ENCODE measurements at regions not wholly inside any gene's neighbourhood (a gene's known extent, or its start where the extent isn't known, plus 50 kb on each side); places are given as distances from the start of the nearest gene placed in this dataset.

DNA sequence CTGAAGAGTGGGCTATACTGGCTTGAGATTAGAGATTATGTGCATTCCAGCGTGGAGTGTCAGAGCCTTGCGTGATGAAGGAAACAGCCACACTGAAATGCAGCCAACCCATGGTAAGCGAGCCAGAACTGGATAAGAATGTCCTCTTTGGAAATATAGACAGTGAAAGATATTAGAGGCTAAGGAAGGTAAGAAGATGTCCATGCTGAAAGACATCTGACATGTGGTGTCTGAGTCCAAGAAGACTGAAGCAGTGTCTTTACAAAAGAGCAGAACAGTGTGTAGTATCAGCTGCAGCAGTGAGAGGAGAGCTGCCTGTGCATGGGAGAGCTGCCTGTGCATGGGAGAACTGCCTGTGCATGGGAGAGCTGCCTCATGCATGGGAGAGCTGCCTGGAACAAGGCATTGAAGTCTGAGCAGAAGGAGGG is 672.2 kb downstream of the DIPK2A start:
- no peaks in the 10 kb centered on the region for H3K27me3 ChIP-seq (ENCODE audit: control insufficient read depth, insufficient read depth, low read length)
- H3K4me1 ChIP-seq (ENCODE audit: control insufficient read depth, insufficient read depth, low read length) = no peaks in the 10 kb centered on the region
- H3K9me3 ChIP-seq (replicated peaks; ENCODE audit: control insufficient read depth, low read depth, low read length) = no peaks in the 10 kb centered on the region
- no peak overlapping the region for H3K27ac ChIP-seq (ENCODE audit: low read length)
- H3K4me3 ChIP-seq (ENCODE audit: low read length) = no peak overlapping the region
- H3K36me3 ChIP-seq (ENCODE audit: control insufficient read depth, insufficient read depth, low read length) = no peaks in the 10 kb centered on the region
- 40% methylated on average over 3 of the region's 3 CpGs for WGBS (ENCODE audit: insufficient coverage)
- peak; percentile 43 for DNase-seq

DNA sequence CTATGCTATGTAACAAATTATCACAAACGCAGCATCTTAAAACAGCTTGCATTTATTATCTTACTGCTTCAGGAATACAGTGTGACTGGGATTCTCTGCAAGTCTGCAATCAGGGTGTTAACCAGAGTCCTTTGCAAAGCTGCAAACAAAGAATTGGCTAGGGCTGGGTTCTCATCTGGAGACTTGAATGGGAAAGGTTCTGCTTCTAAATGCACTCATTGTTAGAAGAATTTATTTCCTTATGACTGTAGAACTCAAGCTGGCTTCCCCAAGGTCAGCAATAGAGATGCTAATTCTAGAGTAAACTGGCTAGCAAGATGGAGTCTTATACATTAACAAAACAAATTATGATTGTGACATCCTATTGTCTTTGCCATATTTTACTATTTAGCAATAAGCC is 673.7 kb downstream of the DIPK2A start:
- Histone ChIP-seq H3K9me3 (replicated peaks; ENCODE audit: control insufficient read depth, low read depth, low read length) (no peaks in the 10 kb centered on the region), H3K4me3 (ENCODE audit: low read length) (no peak overlapping the region), H3K27ac (ENCODE audit: low read length) (no peak overlapping the region), H3K4me1 (ENCODE audit: control insufficient read depth, insufficient read depth, low read length) (no peaks in the 10 kb centered on the region), H3K27me3 (ENCODE audit: control insufficient read depth, insufficient read depth, low read length) (no peaks in the 10 kb centered on the region), H3K36me3 (ENCODE audit: control insufficient read depth, insufficient read depth, low read length) (no peaks in the 10 kb centered on the region)
- DNase-seq = no peak
- WGBS (ENCODE audit: insufficient coverage) = no CpG with 5 or more reads among the region's 1 CpG

DNA sequence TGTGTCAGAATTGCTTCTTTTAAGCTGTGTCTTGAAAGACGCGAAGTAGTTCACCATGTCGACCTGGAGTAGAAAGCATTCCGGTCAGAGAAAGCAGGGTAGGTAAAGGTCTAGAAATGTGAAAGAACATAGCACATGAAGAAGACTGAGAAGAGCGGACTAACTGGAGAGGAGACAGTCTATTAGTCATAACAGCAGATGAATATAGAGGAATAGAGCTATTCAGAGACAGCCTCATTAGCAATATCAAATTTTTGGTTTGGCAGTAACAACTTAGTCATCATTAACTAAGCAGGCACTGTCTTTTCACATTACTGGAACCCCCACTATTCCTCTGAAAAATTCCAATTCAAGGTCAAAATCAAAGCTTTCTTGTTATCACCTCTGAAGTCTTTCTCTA is 678.8 kb downstream of the DIPK2A start:
- no peaks in the 10 kb centered on the region for H3K4me1 ChIP-seq (ENCODE audit: control insufficient read depth, insufficient read depth, low read length)
- no peaks in the 10 kb centered on the region for H3K36me3 ChIP-seq (ENCODE audit: control insufficient read depth, insufficient read depth, low read length)
- no peak for DNase-seq
- H3K9me3 ChIP-seq (replicated peaks; ENCODE audit: control insufficient read depth, low read depth, low read length) = no peaks in the 10 kb centered on the region
- WGBS (ENCODE audit: insufficient coverage) = 100% methylated on average over 3 of the region's 5 CpGs
- no peak overlapping the region for H3K4me3 ChIP-seq (ENCODE audit: low read length)
- no peaks in the 10 kb centered on the region for H3K27me3 ChIP-seq (ENCODE audit: control insufficient read depth, insufficient read depth, low read length)
- H3K27ac ChIP-seq (ENCODE audit: low read length) = no peak overlapping the region

DNA sequence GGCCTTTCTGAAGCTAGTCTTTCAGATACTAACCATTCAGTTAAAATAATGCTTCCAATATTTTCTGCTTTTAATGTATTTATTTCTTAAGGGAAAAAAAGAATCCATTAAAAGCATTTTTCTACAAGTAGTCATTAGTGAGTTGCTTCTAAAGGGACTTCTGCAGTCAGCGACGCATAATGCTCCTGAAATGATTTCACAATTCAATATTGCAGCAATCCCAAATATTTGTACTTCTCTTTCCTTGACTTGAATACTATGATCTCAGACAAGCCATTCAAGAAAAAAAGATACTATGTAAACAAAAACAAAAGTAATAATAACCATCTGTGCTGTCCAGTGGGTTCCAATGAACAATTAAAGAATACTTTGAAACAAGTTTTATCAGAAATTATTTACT is 681.0 kb downstream of the DIPK2A start:
- Histone ChIP-seq H3K4me3 (ENCODE audit: low read length) (no peak overlapping the region), H3K27ac (ENCODE audit: low read length) (no peak overlapping the region), H3K27me3 (ENCODE audit: control insufficient read depth, insufficient read depth, low read length) (no peaks in the 10 kb centered on the region), H3K4me1 (ENCODE audit: control insufficient read depth, insufficient read depth, low read length) (no peaks in the 10 kb centered on the region), H3K9me3 (replicated peaks; ENCODE audit: control insufficient read depth, low read depth, low read length) (no peaks in the 10 kb centered on the region), H3K36me3 (ENCODE audit: control insufficient read depth, insufficient read depth, low read length) (no peaks in the 10 kb centered on the region)
- peak; percentile 10 for DNase-seq
- no CpG with 5 or more reads among the region's 2 CpGs for WGBS (ENCODE audit: insufficient coverage)

DNA sequence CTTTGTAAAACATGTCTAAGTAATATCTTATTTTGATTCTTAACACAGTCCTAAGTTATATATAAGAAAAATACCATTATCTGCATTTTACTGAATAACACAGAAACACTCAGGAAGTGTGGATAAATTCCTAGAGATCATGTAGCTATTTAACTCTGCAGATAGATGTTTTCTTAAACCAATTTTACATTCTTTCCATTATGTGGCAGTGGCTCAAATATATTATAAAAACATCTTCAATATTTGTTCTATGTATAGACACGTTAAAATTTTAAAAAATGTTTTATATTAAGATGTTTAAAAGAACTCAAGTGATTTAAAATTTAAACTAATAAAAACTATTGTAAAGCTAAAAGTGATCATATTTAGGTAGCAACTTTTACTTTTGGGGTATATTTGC is 683.8 kb downstream of the DIPK2A start:
- WGBS (ENCODE audit: insufficient coverage) = no CpG with 5 or more reads among the region's 1 CpG
- DNase-seq = no peak
- Histone ChIP-seq H3K4me3 (ENCODE audit: low read length) (no peak overlapping the region), H3K27me3 (ENCODE audit: control insufficient read depth, insufficient read depth, low read length) (no peaks in the 10 kb centered on the region), H3K27ac (ENCODE audit: low read length) (no peak overlapping the region), H3K4me1 (ENCODE audit: control insufficient read depth, insufficient read depth, low read length) (no peaks in the 10 kb centered on the region), H3K36me3 (ENCODE audit: control insufficient read depth, insufficient read depth, low read length) (no peaks in the 10 kb centered on the region), H3K9me3 (replicated peaks; ENCODE audit: control insufficient read depth, low read depth, low read length) (no peaks in the 10 kb centered on the region)

DNA sequence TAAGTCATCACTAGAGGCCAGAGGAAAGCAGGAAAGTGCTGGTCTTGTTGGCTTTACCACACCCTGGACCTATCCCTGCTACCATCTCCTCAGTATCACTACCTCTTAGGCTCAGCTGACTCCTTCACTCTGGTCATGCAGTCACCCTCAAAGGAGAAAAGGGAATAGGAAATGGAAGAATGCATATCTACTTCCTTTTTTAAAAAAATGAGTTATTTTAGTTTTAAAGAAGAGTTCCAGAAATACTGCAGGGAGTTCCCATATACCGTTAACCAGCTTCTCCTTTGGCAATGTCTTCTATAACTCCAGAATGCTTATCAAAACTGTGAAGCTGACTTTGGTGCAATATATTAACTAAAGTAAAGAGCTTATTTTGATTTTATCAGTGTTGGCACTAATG is 688.6 kb downstream of the DIPK2A start:
- no CpG with 5 or more reads among the region's 1 CpG for WGBS (ENCODE audit: insufficient coverage)
- DNase-seq = peak; percentile 54

DNA sequence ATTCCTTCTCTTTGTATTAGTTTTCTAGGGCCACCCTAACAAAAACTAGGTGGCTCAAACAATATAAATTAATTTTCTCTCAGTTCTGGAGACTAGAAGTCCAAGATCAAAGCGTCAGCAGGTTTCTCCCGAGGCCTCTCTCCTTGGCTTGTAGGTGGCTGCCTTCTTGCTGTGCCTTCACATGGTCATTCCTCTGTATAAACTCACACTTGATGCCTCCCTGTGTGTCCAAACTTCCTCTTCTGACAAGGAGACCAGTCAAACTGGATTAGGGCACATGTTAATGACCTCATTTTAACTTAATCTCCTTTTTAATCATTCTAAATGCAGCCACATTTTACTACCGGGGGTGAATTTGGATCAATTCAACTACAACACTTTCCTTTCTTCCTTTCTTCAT is 691.1 kb downstream of the DIPK2A start:
- Histone ChIP-seq H3K27ac (ENCODE audit: low read length) (no peak overlapping the region), H3K4me3 (ENCODE audit: low read length) (no peak overlapping the region), H3K4me1 (ENCODE audit: control insufficient read depth, insufficient read depth, low read length) (no peaks in the 10 kb centered on the region), H3K27me3 (ENCODE audit: control insufficient read depth, insufficient read depth, low read length) (no peaks in the 10 kb centered on the region), H3K9me3 (replicated peaks; ENCODE audit: control insufficient read depth, low read depth, low read length) (peaks cover 4% of the 10 kb centered on the region), H3K36me3 (ENCODE audit: control insufficient read depth, insufficient read depth, low read length) (no peaks in the 10 kb centered on the region)
- DNase-seq = no peak
- 87% methylated on average over 2 of the region's 3 CpGs for WGBS (ENCODE audit: insufficient coverage)

More for the DNA sequence above, 688.6 kb downstream of the DIPK2A start:
- Histone ChIP-seq H3K27ac (ENCODE audit: low read length) (no peak overlapping the region), H3K9me3 (replicated peaks; ENCODE audit: control insufficient read depth, low read depth, low read length) (no peaks in the 10 kb centered on the region), H3K27me3 (ENCODE audit: control insufficient read depth, insufficient read depth, low read length) (no peaks in the 10 kb centered on the region), H3K4me3 (ENCODE audit: low read length) (no peak overlapping the region), H3K4me1 (ENCODE audit: control insufficient read depth, insufficient read depth, low read length) (no peaks in the 10 kb centered on the region), H3K36me3 (ENCODE audit: control insufficient read depth, insufficient read depth, low read length) (no peaks in the 10 kb centered on the region)

DNA sequence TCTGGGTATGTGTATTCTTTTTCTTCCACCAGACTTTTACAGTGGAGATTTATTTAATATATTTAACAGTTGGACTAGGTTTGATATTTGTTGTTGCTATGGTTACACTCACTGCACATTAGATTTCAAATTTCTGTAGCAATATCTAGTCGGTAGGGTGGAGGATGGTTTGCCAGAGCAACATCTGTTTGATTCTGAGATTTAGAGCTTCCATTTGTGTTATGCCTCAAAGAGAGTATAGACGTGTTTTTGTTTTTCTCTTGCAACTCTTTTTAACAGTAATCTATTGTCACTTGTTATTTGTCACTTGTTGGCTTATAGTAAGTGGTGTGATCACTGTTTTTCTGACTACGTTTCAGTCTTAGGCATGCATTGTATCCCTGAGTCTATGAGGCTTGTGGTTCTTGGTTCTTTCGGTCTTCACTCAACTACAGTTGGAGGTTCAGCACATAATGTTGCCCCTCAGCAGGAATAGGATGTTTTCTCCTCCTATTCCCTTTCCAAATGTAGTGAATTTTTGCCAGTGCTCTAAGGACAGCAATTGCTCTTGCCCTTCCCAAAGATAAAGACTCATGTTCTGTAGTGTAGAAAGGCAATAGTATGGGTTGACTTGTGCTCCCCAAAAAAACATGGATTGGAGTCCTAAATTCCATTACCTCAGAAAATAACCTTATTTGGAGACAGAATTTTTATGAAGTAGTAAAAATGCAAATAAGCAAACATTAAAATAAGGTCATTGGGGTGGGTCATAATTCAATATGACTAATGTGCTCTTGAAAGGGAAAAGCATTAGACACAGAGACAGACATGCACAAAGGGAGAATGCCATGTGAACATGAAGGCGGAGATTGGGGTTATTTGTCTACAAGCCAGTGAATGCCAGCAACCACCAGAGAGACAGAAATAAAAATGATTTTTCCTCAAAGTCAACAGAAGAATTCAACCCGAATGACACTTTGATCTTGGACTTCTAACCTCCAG is 692.1 kb downstream of the DIPK2A start:
- peak; percentile 48 for DNase-seq
- H3K27me3 ChIP-seq (ENCODE audit: control insufficient read depth, insufficient read depth, low read length) = no peaks in the 10 kb centered on the region

DNA sequence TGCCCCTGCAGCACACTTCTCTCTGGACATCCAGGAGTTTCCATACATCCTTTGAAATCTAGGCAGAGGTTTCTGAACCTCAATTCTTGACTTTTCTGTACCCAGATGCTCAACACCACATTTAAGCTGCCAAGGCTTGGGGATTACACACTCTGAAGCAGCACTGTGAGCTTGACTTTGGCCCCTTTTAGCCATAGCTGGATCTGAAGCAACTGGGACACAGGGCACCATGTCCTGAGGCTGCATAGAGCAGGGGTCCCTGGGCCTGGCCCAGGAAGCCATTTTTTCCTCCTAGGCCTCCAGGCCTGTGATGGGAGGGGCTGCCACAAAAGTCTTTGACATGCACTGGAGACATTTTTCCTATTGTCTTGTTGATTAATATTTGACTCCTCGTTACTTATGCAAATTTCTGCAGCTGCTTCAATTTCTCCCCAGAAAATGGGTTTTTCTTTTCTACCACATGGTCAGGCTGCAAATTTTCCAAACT is 694.0 kb downstream of the DIPK2A start:
- H3K9me3 ChIP-seq (replicated peaks; ENCODE audit: control insufficient read depth, low read depth, low read length) = peaks cover 4% of the 10 kb centered on the region
- H3K4me3 ChIP-seq (ENCODE audit: low read length) = no peak overlapping the region
- no peaks in the 10 kb centered on the region for H3K27me3 ChIP-seq (ENCODE audit: control insufficient read depth, insufficient read depth, low read length)
- no peak for DNase-seq
- H3K36me3 ChIP-seq (ENCODE audit: control insufficient read depth, insufficient read depth, low read length) = no peaks in the 10 kb centered on the region
- no peak overlapping the region for H3K27ac ChIP-seq (ENCODE audit: low read length)
- H3K4me1 ChIP-seq (ENCODE audit: control insufficient read depth, insufficient read depth, low read length) = no peaks in the 10 kb centered on the region
- 80% methylated on average over 1 of the region's 1 CpG for WGBS (ENCODE audit: insufficient coverage)

More for the DNA sequence above, 692.1 kb downstream of the DIPK2A start:
- Histone ChIP-seq H3K4me3 (ENCODE audit: low read length) (no peak overlapping the region), H3K9me3 (replicated peaks; ENCODE audit: control insufficient read depth, low read depth, low read length) (peaks cover 4% of the 10 kb centered on the region), H3K4me1 (ENCODE audit: control insufficient read depth, insufficient read depth, low read length) (no peaks in the 10 kb centered on the region), H3K27ac (ENCODE audit: low read length) (no peak overlapping the region), H3K36me3 (ENCODE audit: control insufficient read depth, insufficient read depth, low read length) (no peaks in the 10 kb centered on the region)
- no CpG with 5 or more reads among the region's 6 CpGs for WGBS (ENCODE audit: insufficient coverage)

DNA sequence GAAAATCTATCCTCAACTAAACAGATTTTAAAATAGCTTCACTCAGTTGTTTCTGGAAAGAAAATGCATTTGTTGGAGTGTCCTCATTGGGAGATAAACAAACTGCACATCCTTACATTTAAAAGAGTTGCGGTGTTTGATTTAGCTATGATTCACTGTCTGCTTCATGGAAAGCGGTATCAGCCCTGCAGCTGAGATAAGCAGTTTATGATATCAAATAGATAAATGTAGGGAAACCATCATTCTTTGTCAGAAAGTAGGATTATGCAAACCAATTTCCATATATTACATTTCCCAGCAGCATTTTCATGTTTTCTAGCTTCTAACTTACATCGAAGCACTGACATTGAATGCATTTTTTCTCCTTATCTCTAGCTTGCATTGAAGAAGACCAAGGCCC is 698.9 kb downstream of the DIPK2A start:
- no peaks in the 10 kb centered on the region for H3K4me1 ChIP-seq (ENCODE audit: control insufficient read depth, insufficient read depth, low read length)
- DNase-seq = no peak
- no peak overlapping the region for H3K27ac ChIP-seq (ENCODE audit: low read length)
- no peaks in the 10 kb centered on the region for H3K36me3 ChIP-seq (ENCODE audit: control insufficient read depth, insufficient read depth, low read length)
- peaks cover 2% of the 10 kb centered on the region for H3K9me3 ChIP-seq (replicated peaks; ENCODE audit: control insufficient read depth, low read depth, low read length)
- H3K27me3 ChIP-seq (ENCODE audit: control insufficient read depth, insufficient read depth, low read length) = no peaks in the 10 kb centered on the region
- no peak overlapping the region for H3K4me3 ChIP-seq (ENCODE audit: low read length)
- no CpG with 5 or more reads among the region's 3 CpGs for WGBS (ENCODE audit: insufficient coverage)

Data from muscle of leg (tissue), 3 donors.